ENCODE measurements at regions not wholly inside any gene's neighbourhood (a gene's known extent, or its start where the extent isn't known, plus 50 kb on each side); places are given as distances from the start of the nearest gene placed in this dataset.

DNA sequence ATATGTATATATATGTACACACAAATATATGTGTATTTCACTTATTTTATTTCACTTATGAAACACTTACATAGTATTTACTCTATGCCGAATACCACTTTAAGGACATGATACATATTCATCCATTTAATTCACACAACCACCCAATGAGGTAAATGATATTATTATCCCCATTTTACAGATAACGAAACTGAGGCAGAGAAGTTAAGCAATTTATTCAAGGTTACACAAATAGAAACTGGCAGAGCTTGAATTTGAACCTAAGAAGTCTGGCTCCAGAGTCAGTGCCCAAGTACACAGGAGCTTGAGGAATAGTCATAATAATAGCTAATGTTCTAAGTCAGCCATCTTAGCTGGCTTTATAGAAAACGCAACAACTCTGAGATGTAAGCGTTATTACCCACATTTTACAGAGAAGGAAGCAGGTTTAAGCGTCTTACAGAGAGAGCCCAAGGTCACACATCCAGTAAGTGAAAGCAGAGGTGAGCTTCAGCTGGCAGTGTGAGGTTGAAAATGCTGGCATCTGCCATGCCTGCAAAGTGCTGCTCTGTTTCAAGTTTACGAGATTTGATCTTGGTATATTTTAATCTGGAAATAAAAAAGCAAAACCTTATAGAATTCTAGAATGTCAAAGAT is 326.9 kb downstream of the LPIN1 start:
- Histone ChIP-seq H3K9me3 (ENCODE audit: insufficient read depth, low read depth) (no peaks in the 10 kb centered on the region), H3F3A (ENCODE audit: insufficient read depth, low read depth) (no peaks in the 10 kb centered on the region), H2AFZ (no peak overlapping the region), H3K36me3 (ENCODE audit: low read depth) (no peaks in the 10 kb centered on the region), H3K79me2 (ENCODE audit: low read depth) (no peaks in the 10 kb centered on the region), H3K27me3 (ENCODE audit: insufficient read depth, low read depth) (no peaks in the 10 kb centered on the region), H4K20me1 (ENCODE audit: insufficient read depth) (no peaks in the 10 kb centered on the region), H3K4me2 (no peak overlapping the region), H3K27ac (no peak overlapping the region), H3K9me2 (ENCODE audit: insufficient read depth) (0 out of 2 replicates have a peak, but pooled peaks cover 4% of the 10 kb centered on the region), H3K4me3 (no peak overlapping the region), H3K4me1 (replicated peaks; ENCODE audit: insufficient read depth) (no peaks in the 10 kb centered on the region)
- CTCF ChIA-PET, result no interaction called here
- DNase-seq, result no peak
- intact Hi-C loops (cut with micrococcal nuclease; ENCODE audit: unreplicated experiment), result no loop called here
- no peak for TF ChIP-seq EZH2 (IDR thresholded peaks at IDR 0.05; ENCODE audit: low read depth)
- TF ChIP-seq, protein P1, sequence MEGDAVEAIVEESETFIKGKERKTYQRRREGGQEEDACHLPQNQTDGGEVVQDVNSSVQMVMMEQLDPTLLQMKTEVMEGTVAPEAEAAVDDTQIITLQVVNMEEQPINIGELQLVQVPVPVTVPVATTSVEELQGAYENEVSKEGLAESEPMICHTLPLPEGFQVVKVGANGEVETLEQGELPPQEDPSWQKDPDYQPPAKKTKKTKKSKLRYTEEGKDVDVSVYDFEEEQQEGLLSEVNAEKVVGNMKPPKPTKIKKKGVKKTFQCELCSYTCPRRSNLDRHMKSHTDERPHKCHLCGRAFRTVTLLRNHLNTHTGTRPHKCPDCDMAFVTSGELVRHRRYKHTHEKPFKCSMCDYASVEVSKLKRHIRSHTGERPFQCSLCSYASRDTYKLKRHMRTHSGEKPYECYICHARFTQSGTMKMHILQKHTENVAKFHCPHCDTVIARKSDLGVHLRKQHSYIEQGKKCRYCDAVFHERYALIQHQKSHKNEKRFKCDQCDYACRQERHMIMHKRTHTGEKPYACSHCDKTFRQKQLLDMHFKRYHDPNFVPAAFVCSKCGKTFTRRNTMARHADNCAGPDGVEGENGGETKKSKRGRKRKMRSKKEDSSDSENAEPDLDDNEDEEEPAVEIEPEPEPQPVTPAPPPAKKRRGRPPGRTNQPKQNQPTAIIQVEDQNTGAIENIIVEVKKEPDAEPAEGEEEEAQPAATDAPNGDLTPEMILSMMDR (conservative IDR thresholded peaks at IDR 0.05), result no peak
- POLR2A ChIA-PET (ENCODE audit: unreplicated experiment), result interaction anchor here (0.7 kb wide), 1 partner anchor 660 kb away, joined by 6 read pairs; no protein-coding TSS in a partner anchor
- no TSS peak for BruUV-seq (replicated peaks)

DNA sequence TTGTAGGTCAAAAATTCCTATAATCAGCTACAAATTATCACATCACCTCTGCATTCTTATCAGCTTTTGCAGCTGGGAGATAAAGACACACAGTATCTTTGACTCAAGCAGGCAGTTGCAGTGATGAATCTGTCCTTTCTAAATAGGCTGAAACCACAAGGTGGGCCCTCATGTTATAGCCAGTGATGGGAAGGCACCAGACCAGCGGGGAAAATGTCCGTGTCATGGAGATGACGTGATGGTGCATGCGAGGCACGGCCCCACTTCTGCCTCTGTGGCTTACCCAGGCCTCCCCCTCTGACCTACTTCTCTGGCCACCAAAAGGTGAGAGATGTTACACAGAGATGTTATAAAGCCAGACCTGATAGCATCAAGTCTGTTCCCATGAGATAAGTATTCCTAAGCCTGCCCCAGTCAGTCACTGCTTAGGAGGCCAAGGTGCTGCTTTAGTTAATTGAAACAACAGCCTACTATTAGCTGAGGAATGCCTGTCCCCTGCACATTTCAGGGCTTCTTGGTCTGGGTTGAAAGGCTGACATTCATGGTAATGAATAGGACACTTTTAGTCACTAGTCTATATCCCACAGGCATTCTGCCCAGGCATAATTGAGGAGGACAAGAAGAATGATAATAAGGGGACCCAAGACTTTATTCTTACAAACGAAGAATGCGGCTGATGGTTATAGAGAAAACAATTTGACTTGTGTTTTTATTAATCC is 327.9 kb downstream of the LPIN1 start:
- Histone ChIP-seq H3F3A (ENCODE audit: insufficient read depth, low read depth) (no peaks in the 10 kb centered on the region), H3K9me3 (ENCODE audit: insufficient read depth, low read depth) (no peaks in the 10 kb centered on the region), H3K79me2 (ENCODE audit: low read depth) (no peaks in the 10 kb centered on the region), H3K36me3 (ENCODE audit: low read depth) (no peaks in the 10 kb centered on the region), H2AFZ (no peak overlapping the region), H3K27ac (no peak overlapping the region), H3K4me1 (replicated peaks; ENCODE audit: insufficient read depth) (no peaks in the 10 kb centered on the region), H4K20me1 (ENCODE audit: insufficient read depth) (no peaks in the 10 kb centered on the region), H3K27me3 (ENCODE audit: insufficient read depth, low read depth) (no peaks in the 10 kb centered on the region), H3K4me3 (no peak overlapping the region), H3K4me2 (no peak overlapping the region), H3K9me2 (ENCODE audit: insufficient read depth) (0 out of 2 replicates have a peak, but pooled peaks cover 4% of the 10 kb centered on the region)
- TF ChIP-seq, protein P1 (conservative IDR thresholded peaks at IDR 0.05), result no peak
- TF ChIP-seq EZH2 (IDR thresholded peaks at IDR 0.05; ENCODE audit: low read depth), result no peak
- ChIA-PET POLR2A (ENCODE audit: unreplicated experiment) (no interaction called here), CTCF (no interaction called here)
- BruUV-seq (replicated peaks), result no TSS peak
- DNase-seq, result no peak
- intact Hi-C loops (cut with micrococcal nuclease; ENCODE audit: unreplicated experiment), result no loop called here

DNA sequence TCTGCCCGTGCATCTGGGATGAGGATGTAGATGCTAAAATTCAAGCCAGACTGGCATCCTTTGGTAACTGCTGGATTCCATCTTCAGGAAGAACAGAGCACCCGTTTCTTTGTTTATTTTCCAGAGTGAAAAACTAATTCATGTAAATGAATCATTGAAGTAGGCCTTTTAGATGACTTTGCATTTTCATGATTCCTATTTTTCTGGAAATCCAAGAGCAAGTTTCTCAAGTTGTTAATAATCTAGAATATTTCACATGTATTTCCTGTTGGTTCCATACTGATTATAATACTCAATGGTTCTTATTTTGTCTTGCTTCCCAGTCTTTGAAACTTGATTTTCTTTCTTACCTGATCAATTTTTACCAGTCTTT is 328.4 kb downstream of the LPIN1 start:
- Histone ChIP-seq H2AFZ (no peak overlapping the region), H3K27me3 (ENCODE audit: insufficient read depth, low read depth) (no peaks in the 10 kb centered on the region), H4K20me1 (ENCODE audit: insufficient read depth) (no peaks in the 10 kb centered on the region), H3K4me2 (no peak overlapping the region), H3F3A (ENCODE audit: insufficient read depth, low read depth) (no peaks in the 10 kb centered on the region), H3K79me2 (ENCODE audit: low read depth) (no peaks in the 10 kb centered on the region), H3K36me3 (ENCODE audit: low read depth) (no peaks in the 10 kb centered on the region), H3K9me3 (ENCODE audit: insufficient read depth, low read depth) (no peaks in the 10 kb centered on the region), H3K4me3 (no peak overlapping the region), H3K9me2 (ENCODE audit: insufficient read depth) (no peaks in the 10 kb centered on the region), H3K27ac (no peak overlapping the region), H3K4me1 (replicated peaks; ENCODE audit: insufficient read depth) (no peaks in the 10 kb centered on the region)
- TF ChIP-seq EZH2 (IDR thresholded peaks at IDR 0.05; ENCODE audit: low read depth), result no peak
- TF ChIP-seq, protein P1 (conservative IDR thresholded peaks at IDR 0.05), result no peak
- intact Hi-C loops (cut with micrococcal nuclease; ENCODE audit: unreplicated experiment), result no loop called here
- no peak for DNase-seq
- CTCF ChIA-PET, result no interaction called here
- POLR2A ChIA-PET (ENCODE audit: unreplicated experiment), result no interaction called here
- no TSS peak for BruUV-seq (replicated peaks)
